ENCODE measurements at regions not wholly inside any gene's neighbourhood (a gene's known extent, or its start where the extent isn't known, plus 50 kb on each side); places are given as distances from the start of the nearest gene placed in this dataset.
"Not testable (repeated sequence)": the region's sequence is repeated elsewhere in the genome, so short reads cannot be mapped to it uniquely, and the experiment has no call there.

GRCh38 chr13:48823526-48823925 is 152.2 kb upstream of the FNDC3A start:
- H3K4me1 Mint-ChIP-seq (ENCODE audit: low read depth), result peaks cover 15% of the 10 kb centered on the region
- H3K36me3 Mint-ChIP-seq (ENCODE audit: low read depth), result peaks cover 11% of the 10 kb centered on the region
- H3K27me3 Mint-ChIP-seq, H3K4me3 Mint-ChIP-seq, H3K27ac Mint-ChIP-seq: not testable (repeated sequence)
- H3K9me3 Mint-ChIP-seq, result peaks cover 12% of the 10 kb centered on the region

GRCh38 chr13:48826039-48826438 is 149.7 kb upstream of the FNDC3A start:
- Mint-ChIP-seq H3K36me3 (ENCODE audit: low read depth) (peaks cover 11% of the 10 kb centered on the region), H3K4me3 (no peak overlapping the region), H3K4me1 (ENCODE audit: low read depth) (peaks cover 40% of the 10 kb centered on the region), H3K9me3 (peaks cover 12% of the 10 kb centered on the region), H3K27me3 (no peaks in the 10 kb centered on the region), H3K27ac (no peak overlapping the region)

GRCh38 chr13:48826922-48827454 is 148.7 kb upstream of the FNDC3A start:
- Mint-ChIP-seq H3K36me3 (ENCODE audit: low read depth) (peaks cover 11% of the 10 kb centered on the region), H3K27ac (peak overlapping the region; percentile 90), H3K9me3 (peaks cover 13% of the 10 kb centered on the region)

GRCh38 chr13:48827709-48828108 is 148.0 kb upstream of the FNDC3A start:
- no peaks in the 10 kb centered on the region for H3K27me3 Mint-ChIP-seq
- H3K27ac Mint-ChIP-seq, result peak overlapping the region; percentile 90
- H3K4me1 Mint-ChIP-seq (ENCODE audit: low read depth), result peaks cover 47% of the 10 kb centered on the region
- peaks cover 11% of the 10 kb centered on the region for H3K36me3 Mint-ChIP-seq (ENCODE audit: low read depth)
- H3K4me3 Mint-ChIP-seq, result peak overlapping the region; percentile 50
- peaks cover 19% of the 10 kb centered on the region for H3K9me3 Mint-ChIP-seq

More at GRCh38 chr13:48826922-48827454, 148.7 kb upstream of the FNDC3A start:
- H3K4me3 Mint-ChIP-seq, H3K27me3 Mint-ChIP-seq: not testable (repeated sequence)
- peaks cover 47% of the 10 kb centered on the region for H3K4me1 Mint-ChIP-seq (ENCODE audit: low read depth)

- peaks cover 24% of the 10 kb centered on the region for H3K9me3 Mint-ChIP-seq
- peak overlapping the region; percentile 90 for H3K27ac Mint-ChIP-seq
- H3K27me3 Mint-ChIP-seq, result no peaks in the 10 kb centered on the region
- H3K4me3 Mint-ChIP-seq, result peak overlapping the region; percentile 58
- peaks cover 11% of the 10 kb centered on the region for H3K36me3 Mint-ChIP-seq (ENCODE audit: low read depth)
- peaks cover 47% of the 10 kb centered on the region for H3K4me1 Mint-ChIP-seq (ENCODE audit: low read depth)
Observed at GRCh38 chr13:48828962-48829411, 146.7 kb upstream of the FNDC3A start.

GRCh38 chr13:48829536-48829935 is 146.2 kb upstream of the FNDC3A start:
- H3K27ac Mint-ChIP-seq, result peak overlapping the region; percentile 90
- peaks cover 47% of the 10 kb centered on the region for H3K4me1 Mint-ChIP-seq (ENCODE audit: low read depth)
- no peaks in the 10 kb centered on the region for H3K27me3 Mint-ChIP-seq
- peaks cover 11% of the 10 kb centered on the region for H3K36me3 Mint-ChIP-seq (ENCODE audit: low read depth)
- H3K9me3 Mint-ChIP-seq, result peaks cover 26% of the 10 kb centered on the region
- H3K4me3 Mint-ChIP-seq, result peak overlapping the region; percentile 58

- peaks cover 47% of the 10 kb centered on the region for H3K4me1 Mint-ChIP-seq (ENCODE audit: low read depth)
- H3K36me3 Mint-ChIP-seq (ENCODE audit: low read depth), result peaks cover 11% of the 10 kb centered on the region
- peaks cover 26% of the 10 kb centered on the region for H3K9me3 Mint-ChIP-seq
- H3K4me3 Mint-ChIP-seq, result no peak overlapping the region
- H3K27ac Mint-ChIP-seq, result no peak overlapping the region
- H3K27me3 Mint-ChIP-seq, result no peaks in the 10 kb centered on the region
Observed at GRCh38 chr13:48831248-48831647, 144.5 kb upstream of the FNDC3A start.

GRCh38 chr13:48833412-48833811 is 142.3 kb upstream of the FNDC3A start:
- Mint-ChIP-seq H3K4me1 (ENCODE audit: low read depth) (peaks cover 33% of the 10 kb centered on the region), H3K4me3 (no peak overlapping the region), H3K27me3 (no peaks in the 10 kb centered on the region), H3K36me3 (ENCODE audit: low read depth) (no peaks in the 10 kb centered on the region), H3K9me3 (peaks cover 13% of the 10 kb centered on the region), H3K27ac (no peak overlapping the region)

GRCh38 chr13:48835326-48835725 is 140.4 kb upstream of the FNDC3A start:
- H3K27ac Mint-ChIP-seq; H3K27me3 Mint-ChIP-seq; H3K4me3 Mint-ChIP-seq; H3K36me3 Mint-ChIP-seq (ENCODE audit: low read depth): not testable (repeated sequence)
- H3K9me3 Mint-ChIP-seq, result peaks cover 13% of the 10 kb centered on the region
- peaks cover 14% of the 10 kb centered on the region for H3K4me1 Mint-ChIP-seq (ENCODE audit: low read depth)

GRCh38 chr13:48838193-48838973 is 137.3 kb upstream of the FNDC3A start:
- Mint-ChIP-seq H3K27me3 (peaks cover 5% of the 10 kb centered on the region), H3K36me3 (ENCODE audit: low read depth) (no peaks in the 10 kb centered on the region), H3K9me3 (peaks cover 7% of the 10 kb centered on the region), H3K4me1 (ENCODE audit: low read depth) (no peaks in the 10 kb centered on the region), H3K4me3 (no peak overlapping the region), H3K27ac (no peak overlapping the region)

- Mint-ChIP-seq H3K36me3 (ENCODE audit: low read depth) (no peaks in the 10 kb centered on the region), H3K9me3 (no peaks in the 10 kb centered on the region), H3K27me3 (peaks cover 5% of the 10 kb centered on the region), H3K4me1 (ENCODE audit: low read depth) (no peaks in the 10 kb centered on the region), H3K27ac (no peak overlapping the region), H3K4me3 (no peak overlapping the region)
Observed at GRCh38 chr13:48839171-48839570, 136.5 kb upstream of the FNDC3A start.

- no peaks in the 10 kb centered on the region for H3K36me3 Mint-ChIP-seq (ENCODE audit: low read depth)
- H3K9me3 Mint-ChIP-seq, result no peaks in the 10 kb centered on the region
- peaks cover 5% of the 10 kb centered on the region for H3K27me3 Mint-ChIP-seq
- H3K4me3 Mint-ChIP-seq, result no peak overlapping the region
- no peaks in the 10 kb centered on the region for H3K4me1 Mint-ChIP-seq (ENCODE audit: low read depth)
- H3K27ac Mint-ChIP-seq, result no peak overlapping the region
Observed at GRCh38 chr13:48840366-48840765, 135.3 kb upstream of the FNDC3A start.

GRCh38 chr13:48842316-48842715 is 133.4 kb upstream of the FNDC3A start:
- Mint-ChIP-seq H3K4me3 (no peak overlapping the region), H3K4me1 (ENCODE audit: low read depth) (no peaks in the 10 kb centered on the region), H3K27ac (no peak overlapping the region), H3K36me3 (ENCODE audit: low read depth) (no peaks in the 10 kb centered on the region), H3K9me3 (no peaks in the 10 kb centered on the region), H3K27me3 (peaks cover 5% of the 10 kb centered on the region)

GRCh38 chr13:48843630-48844380 is 131.9 kb upstream of the FNDC3A start:
- Mint-ChIP-seq H3K4me3 (no peak overlapping the region), H3K4me1 (ENCODE audit: low read depth) (no peaks in the 10 kb centered on the region), H3K27me3 (peaks cover 5% of the 10 kb centered on the region), H3K36me3 (ENCODE audit: low read depth) (no peaks in the 10 kb centered on the region), H3K9me3 (no peaks in the 10 kb centered on the region), H3K27ac (no peak overlapping the region)

- peaks cover 4% of the 10 kb centered on the region for H3K4me1 Mint-ChIP-seq (ENCODE audit: low read depth)
- H3K4me3 Mint-ChIP-seq, result no peak overlapping the region
- H3K9me3 Mint-ChIP-seq, result no peaks in the 10 kb centered on the region
- H3K27me3 Mint-ChIP-seq, result peaks cover 12% of the 10 kb centered on the region
- no peak overlapping the region for H3K27ac Mint-ChIP-seq
- H3K36me3 Mint-ChIP-seq (ENCODE audit: low read depth), result no peaks in the 10 kb centered on the region
Observed at GRCh38 chr13:48844676-48845075, 131.0 kb upstream of the FNDC3A start.

Measured in stimulated activated naive CD8-positive, alpha-beta T cell treated with anti-CD3 and anti-CD28 coated beads, Interleukin-15, Interleukin-2, amounts not matched to agents 100 ng/mL and 50 ng/mL, for 24 hours (primary cell).